ENCODE measurements at regions not wholly inside any gene's neighbourhood (a gene's known extent, or its start where the extent isn't known, plus 50 kb on each side); places are given as distances from the start of the nearest gene placed in this dataset.

DNA sequence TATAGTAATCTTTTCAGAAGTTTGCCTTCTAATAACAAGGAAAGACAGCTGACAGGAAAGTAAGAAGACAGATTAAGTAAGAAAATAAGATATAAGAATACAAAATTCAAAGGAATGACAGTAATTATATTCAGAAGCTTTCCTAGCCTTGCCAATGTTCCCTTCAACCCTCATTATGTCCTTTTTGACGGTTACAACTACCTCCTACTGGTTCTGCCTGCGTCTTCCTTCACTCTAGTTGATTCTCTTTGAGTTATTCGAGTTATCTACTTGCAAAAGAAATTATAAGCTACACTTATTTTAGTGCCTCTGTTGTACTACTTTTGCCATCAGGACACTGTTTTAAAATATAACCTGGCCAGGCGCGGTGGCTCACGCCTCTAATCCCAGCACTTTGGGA, 218.9 kb upstream of the GYPC start:
- no peak for DNase-seq (ENCODE audit: extremely low read depth in 1 of 11, low read depth in 9 of 11, low spot score in 4 of 11)

DNA sequence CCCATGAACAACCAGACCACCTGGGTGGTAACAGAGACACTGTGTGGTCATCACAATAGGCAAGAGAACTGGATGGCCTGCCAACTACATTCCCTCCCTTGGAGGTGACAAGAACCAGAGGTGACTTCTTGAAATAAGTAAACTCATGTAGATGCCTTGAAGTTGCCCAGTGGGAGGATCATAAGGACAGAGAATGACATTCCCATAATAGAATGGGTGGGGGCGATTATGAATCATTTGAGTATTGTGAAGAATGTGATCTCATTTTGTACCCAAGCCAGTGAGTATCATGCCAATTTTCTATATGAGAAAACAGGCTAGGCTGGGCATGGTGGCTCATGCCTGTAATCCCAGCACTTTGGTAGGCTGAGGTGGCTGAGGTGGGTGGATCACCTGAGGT, 211.4 kb upstream of the GYPC start:
- no peak for DNase-seq (ENCODE audit: extremely low read depth in 1 of 11, low read depth in 9 of 11, low spot score in 4 of 11)

DNA sequence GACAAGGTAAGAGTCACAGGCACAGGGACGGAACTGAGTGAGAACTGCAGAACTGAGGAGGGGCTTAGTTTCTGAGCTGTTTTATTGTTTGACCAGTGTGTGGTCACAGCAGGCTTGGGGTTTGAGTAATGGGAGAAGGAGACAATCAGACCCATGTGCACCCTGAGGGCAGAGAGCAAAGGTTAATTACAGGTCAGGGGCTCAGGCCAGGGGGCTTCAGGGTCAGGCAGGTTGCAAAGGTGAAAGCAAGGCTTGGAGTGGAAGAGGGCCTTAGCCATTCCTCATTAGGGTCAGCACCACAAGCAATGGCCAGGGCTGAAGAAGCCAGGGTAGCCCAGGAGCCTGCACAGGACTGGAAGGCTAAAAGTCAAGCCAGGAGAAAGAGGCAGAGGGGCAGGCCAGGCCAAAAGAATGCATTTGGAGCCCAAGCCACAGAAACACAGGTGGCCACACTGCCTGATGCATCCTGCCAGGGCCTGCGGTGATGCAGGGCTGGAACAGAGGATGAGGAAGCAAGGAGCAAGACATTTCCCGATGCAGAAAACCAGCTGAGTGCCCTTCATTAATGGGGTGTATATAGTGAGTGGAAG, 209.8 kb upstream of the GYPC start:
- DNase-seq (ENCODE audit: extremely low read depth in 1 of 11, low read depth in 9 of 11, low spot score in 4 of 11): no peak

DNA sequence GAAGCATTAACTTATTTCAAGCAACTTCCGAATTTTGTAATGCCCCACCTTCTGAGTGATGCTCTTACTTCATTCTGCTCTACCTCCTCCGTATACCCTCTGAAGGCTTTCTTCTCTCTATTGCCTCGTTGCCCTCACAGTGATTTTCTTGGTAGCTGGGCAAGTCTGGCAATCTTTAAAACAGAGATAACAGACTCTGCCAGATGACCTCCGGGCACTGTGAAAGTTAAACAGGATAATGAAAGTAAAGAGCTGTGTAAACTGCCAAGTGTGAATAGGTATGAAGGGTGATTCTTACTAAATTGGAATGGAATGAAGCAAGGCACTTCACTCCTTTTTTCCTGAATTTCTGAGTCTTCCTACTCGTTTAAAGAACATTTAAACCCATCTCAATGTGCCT, 207.3 kb upstream of the GYPC start:
- DNase-seq (ENCODE audit: extremely low read depth in 1 of 11, low read depth in 9 of 11, low spot score in 4 of 11): no peak

DNA sequence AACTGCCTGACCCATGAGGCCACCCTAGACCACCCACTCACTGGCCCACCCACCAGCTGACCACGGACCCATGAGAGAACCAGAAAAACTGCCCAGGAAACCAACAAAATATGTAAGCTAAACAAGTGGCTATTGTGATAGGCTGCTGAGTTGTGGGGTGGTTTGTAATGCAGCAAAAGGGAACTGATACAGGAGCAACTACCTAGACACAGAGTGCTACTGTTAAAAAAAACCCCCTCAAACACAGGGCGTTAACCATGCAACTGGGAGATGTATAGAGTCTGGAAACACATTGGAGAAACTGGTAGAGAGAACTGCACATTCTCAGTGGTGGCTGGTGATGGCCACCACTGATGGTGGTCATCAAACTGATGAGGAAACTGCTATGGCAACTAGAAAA, 206.3 kb upstream of the GYPC start:
- no peak for DNase-seq (ENCODE audit: extremely low read depth in 1 of 11, low read depth in 9 of 11, low spot score in 4 of 11)

DNA sequence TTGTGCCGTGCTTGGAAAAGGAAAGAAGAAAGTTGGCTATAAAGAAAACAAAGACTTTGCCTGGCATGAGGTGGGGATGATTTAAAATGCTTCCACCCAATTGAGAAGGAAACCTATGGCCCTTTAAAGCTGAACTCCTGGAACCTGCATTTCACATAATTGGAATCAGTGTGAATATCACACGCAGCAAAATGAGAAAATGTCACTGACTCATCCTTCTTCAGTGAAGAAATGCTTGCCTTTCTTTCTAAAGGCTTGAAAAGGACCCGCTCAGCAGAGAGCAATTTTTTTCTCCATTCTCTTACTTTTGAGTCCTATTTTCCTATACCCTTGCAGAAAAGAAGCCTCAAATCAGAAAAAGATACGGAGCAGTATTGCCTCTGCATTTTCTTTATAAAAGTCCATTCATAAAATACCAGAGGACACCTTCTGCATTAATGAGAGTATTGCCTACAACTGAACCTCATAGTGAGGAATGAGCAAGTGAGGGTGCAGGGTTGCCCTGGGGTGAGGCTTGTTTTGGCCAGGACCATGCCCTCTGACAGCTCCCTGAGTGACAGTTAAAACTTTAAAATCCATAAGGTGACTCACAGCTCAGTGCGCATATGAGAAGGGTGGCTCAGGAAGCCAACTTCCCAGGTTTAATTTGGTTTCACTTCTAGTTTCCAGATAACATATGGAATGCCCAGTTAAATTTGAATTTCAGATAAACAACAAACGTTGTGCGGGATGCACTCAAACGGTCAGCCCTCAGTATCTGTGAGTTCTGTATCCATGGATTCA, 191.9 kb upstream of the GYPC start:
- DNase-seq (ENCODE audit: extremely low read depth in 1 of 11, low read depth in 9 of 11, low spot score in 4 of 11): no peak

DNA sequence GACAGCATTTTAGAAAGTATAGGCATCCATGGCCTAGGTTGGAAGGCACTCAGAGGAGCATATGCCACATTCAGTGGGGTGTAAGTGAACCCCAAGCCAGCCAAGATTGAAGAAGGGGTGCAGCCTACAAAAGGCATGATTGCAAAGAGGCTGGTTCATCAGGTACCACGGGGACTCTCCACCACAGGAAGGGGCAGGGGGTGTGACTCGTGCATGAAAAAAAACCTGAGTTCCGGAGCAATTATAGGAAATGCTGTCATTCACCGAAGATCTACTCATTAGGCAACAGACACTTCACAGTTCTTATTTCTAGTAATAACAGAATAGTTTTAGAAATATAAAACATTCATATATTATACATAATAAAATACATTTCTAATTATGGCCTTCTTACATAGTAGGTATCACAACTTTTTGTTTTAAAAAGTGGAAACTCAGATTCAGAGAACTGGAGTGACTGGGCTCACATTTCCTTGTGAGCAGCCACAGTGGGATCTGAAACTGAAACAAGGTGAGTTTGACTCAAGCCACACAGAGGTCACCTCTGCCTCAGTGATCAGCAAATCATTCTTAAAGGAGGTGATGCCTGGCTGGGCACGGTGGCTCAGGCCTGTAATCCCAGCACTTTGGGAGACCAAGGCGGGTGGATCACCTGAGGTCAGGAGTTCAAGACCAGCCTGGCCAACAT, 188.4 kb upstream of the GYPC start:
- no peak for DNase-seq (ENCODE audit: extremely low read depth in 1 of 11, low read depth in 9 of 11, low spot score in 4 of 11)

DNA sequence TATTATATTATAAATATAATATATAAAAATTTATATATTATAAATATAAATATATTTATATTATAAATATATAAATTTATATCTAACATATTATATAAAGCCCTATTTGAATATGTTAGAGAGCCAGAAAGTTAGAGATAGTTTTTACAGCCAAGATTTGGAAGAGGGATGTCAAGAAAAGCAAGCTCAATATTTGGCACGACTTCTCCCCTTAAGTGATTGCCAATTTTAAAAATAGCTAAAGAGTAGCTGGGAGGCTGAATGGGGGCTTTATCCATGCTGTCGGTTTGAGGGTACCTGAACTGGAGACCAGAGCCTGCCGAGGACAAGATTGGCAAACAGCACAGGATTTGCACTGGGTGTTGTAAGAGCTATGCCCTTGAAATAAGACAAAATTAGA, 180.9 kb upstream of the GYPC start:
- no peak for DNase-seq (ENCODE audit: extremely low read depth in 1 of 11, low read depth in 9 of 11, low spot score in 4 of 11)

DNA sequence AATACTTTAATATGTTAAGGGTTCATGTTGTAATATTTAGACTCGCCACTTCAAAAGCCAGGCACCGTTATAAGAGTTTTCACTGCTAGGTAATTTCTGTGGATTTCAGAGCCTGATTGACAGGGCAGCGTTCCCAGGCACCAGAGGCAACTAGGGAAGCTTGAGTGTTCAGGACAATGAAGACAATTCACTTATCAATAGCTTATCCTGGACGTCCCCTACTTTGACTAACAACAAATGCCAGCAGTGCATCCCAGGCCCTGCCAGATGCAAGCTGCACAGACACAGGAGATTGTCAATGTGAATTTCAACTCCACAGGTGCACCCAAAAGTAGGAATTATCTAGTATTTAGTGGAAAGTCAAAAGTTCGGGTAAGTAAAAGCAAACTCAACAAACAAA, 179.3 kb upstream of the GYPC start:
- no peak for DNase-seq (ENCODE audit: extremely low read depth in 1 of 11, low read depth in 9 of 11, low spot score in 4 of 11)

DNA sequence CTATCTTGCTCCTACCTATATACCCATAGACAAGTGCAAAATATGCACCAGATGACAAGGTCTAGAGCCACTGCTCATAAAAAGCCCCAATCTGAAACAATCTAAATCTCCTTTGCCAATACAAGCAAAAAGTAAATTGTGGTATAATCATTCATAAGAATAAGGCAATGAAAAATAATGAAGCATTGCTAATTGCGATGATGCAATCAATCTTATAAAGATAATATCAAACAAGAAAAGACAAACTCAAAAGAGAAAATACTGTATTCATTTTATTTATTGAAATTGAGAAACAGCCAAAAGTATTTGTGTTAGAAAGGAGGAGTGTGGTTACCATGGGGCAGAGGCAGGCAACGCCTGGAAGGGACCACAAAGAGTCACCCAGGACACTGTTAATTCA, 175.9 kb upstream of the GYPC start:
- DNase-seq (ENCODE audit: extremely low read depth in 1 of 11, low read depth in 9 of 11, low spot score in 4 of 11): no peak

DNA sequence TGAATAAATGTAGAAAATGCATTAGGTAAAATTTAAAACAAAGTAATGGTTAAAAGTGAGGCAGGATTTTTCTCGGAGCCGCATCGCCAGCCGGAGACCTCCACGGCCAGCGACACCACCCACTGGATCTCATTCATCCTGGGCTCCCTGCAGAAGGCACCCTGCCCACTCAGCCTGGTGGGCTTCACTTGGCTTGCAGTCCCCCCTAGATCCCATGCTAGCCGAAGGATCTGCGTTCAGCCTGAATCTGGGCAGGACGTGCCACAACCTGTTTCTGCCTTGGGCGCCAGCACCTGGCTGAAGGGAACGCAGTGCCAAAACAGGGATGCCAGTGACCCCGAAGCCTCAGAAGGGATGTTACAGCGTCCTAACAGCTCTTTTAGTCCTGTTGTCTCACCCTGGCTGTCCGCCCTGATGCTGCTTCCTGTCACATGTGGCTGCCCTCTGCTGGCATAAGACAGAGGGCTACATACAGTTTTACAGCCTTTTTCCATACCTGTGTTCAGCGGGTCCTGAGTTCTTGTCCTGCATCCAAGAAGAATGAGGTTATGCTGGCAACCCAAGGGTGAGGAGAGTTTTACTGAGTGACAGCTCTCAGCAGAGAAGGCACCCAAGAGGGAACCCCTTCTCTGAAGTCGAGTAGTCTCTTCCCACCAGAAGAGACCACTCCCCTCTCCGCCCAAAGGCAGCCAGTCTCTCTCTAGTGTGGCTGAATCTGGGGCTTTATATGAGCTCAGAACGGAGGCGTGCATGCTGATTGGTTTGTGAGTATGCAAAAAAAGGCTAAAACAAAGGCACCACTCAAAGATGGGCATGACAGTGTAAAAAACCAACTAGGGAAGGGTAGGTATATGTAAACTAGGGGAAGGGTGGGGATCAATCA, 173.1 kb upstream of the GYPC start:
- DNase-seq (ENCODE audit: extremely low read depth in 1 of 11, low read depth in 9 of 11, low spot score in 4 of 11): no peak

DNA sequence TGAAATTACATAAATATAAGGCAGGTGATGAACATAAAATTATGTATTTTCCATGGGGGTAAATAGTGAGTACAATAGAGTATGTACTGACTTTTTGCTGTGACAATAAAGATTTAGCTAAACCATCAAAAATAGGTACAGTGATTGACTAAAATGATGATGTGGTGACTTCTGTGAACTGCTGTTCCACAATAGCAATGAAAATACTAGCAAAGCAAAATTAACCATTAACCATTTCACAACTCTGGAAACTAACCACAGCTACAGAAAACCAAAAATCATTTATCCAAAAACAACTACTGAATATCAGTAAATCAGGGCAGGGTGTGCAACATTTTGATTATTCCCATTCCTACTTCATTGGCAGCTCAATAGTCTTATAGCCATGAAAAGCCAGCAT, 161.4 kb upstream of the GYPC start:
- no peak for DNase-seq (ENCODE audit: extremely low read depth in 1 of 11, low read depth in 9 of 11, low spot score in 4 of 11)

DNA sequence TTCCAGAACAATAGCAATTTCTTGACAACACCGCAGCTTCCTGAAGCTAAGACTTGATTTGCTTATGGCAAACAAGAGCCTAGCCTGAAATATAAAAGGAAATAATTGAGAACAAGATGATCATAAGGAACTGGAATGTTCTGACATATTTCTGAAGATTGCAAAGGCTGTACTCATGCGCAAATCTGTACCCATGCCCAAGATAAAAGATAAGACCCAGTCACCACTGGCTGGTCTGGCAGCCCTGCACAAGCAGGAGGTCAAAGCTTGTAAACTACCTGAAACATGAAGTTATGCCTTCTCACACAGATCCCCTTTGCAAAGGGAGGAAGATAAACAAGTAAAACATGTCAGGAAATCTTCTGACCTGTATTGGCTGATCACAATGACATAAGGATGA, 160.8 kb upstream of the GYPC start:
- no peak for DNase-seq (ENCODE audit: extremely low read depth in 1 of 11, low read depth in 9 of 11, low spot score in 4 of 11)

DNA sequence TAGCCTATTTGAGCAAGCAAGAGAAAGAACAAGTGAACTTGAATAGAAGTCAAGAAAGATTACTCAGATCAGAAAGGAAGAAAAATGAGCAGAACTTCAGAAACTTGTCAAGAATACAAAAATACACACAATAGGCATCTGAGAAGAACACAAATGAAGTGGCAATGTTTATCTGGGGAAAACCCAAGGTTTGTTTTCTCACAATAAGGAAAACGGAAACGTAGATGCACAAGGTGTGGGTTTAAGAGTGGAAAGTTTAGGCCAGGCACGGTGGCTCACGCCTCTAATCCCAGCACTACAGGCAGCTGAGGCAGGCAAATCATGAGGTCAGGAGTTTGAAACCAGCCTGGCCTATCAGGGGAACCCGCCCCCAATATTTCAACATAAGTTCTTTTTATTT, 159.5 kb upstream of the GYPC start:
- no peak for DNase-seq (ENCODE audit: extremely low read depth in 1 of 11, low read depth in 9 of 11, low spot score in 4 of 11)

DNA sequence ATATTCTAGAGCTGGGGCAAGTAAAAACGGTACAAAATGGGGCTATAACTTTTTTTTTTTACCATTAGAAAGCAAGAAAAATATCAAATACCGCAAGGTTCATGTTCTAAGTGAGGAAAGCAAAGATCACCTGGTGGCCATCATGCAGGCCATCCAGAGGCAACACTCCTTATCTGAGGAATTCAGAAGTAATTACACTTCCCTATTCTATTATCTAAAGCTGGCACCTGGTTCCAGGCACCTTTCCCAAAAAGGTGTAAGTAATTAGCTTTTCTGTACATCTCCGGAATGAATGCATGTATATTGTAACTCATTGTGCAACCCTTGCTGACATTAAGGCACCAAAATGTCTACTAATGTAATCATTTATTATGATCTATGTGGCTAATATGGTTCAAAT, 152.5 kb upstream of the GYPC start:
- DNase-seq (ENCODE audit: extremely low read depth in 1 of 11, low read depth in 9 of 11, low spot score in 4 of 11): no peak

DNA sequence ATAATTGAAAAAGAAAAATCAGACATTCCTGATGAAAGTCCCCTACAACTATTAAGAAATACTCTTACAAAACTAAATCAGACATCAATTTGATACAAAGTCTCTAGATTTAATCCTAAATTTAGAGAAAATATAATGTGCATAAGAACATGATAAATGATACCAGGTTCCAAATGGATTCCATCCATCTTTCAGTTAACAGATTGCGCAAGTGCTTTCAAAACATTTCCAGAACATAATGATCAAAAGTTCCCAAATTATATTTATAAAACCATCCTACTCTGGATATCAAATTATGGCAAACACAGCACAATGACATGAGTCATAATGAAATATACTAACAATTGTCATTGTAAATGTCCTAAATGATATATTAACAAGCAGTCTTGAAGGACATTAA, 151.0 kb upstream of the GYPC start:
- no peak for DNase-seq (ENCODE audit: extremely low read depth in 1 of 11, low read depth in 9 of 11, low spot score in 4 of 11)

DNA sequence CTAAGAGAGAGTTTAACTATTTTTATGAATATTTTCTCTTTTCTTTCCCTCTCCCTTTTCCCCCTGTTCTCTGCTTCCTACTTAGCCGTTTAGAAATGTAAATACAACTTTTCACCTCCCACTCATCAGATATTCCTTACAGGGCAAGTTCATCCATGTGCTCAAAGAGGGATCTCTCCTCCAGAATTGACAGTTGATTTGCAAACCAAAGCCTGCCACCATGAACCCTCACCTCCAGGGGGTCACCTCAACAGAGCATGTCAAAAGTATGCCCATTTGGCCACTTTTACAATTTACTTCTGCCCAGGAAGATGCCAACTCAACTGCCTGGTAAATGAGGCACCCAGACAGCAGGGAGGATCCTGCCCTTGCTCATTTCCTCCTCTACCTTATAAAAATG, 149.2 kb upstream of the GYPC start:
- no peak for DNase-seq (ENCODE audit: extremely low read depth in 1 of 11, low read depth in 9 of 11, low spot score in 4 of 11)

DNA sequence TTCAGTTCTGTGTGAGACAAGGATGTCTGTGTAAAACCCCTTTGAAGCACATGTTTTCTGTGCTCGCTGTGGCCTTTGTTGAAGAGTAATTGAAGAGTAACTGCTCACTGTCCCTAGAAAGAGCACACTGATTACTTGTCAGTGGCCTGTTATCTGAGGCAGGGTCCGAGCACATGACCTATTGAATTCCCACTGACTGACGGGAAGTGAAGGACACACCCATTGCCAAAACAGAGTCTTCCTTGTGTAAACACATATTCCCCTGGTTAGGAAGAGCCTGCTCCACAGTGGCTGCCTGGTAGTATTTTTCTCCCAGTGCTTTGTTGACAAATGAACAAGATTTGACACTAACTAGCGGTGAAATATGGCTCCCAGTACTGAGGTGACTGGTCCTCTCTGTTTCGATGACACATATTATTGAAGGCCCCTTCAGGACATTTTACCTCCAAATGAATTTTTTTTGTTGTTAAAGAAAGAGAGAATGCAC, 148.5 kb upstream of the GYPC start:
- DNase-seq (ENCODE audit: extremely low read depth in 1 of 11, low read depth in 9 of 11, low spot score in 4 of 11): peak in 3 of 11 donors; percentile 5 to 27 (median 13)

DNA sequence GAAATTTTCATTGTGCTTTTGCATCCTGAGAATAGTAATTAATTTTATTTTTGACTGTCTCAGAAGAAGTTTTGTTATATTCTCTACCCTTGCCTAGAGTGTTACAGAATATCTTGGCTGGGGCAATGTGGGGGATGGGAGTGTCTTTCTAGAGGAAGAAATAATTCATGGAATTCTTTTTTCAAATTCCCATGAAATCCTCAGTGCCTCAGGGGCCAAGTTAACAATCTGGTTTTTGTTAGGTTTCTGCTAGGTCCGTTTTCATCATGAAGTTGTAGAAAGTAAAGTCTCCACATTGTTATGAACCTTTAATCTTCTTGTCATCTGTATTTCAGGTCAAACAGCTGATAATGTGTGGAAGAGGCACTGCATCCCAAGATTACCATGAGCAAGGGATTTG, 145.6 kb upstream of the GYPC start:
- no peak for DNase-seq (ENCODE audit: extremely low read depth in 1 of 11, low read depth in 9 of 11, low spot score in 4 of 11)

DNA sequence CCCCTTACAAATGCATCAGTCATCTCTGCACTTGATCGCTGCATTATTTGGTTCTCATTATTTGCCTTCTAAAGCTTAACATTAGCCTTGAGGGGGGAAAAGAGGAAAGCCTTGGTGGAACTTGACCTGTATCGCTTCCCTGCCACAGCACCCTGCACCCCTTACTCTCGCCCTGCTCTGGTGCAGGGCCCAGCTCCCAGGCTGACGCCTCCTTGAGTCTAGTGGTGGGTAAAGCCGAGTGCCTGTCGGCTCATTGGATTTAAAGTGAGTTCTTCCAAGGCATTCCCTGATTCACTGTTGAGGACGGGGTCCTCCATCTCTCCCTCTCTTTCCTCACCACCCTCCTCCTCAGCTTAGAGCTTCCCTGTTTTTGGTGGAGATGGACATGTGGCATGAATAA, 145.0 kb upstream of the GYPC start:
- DNase-seq (ENCODE audit: extremely low read depth in 1 of 11, low read depth in 9 of 11, low spot score in 4 of 11): no peak
